Muscle of arm (tissue), 1 donor: ENCODE measurements at regions not wholly inside any gene's neighbourhood (a gene's known extent, or its start where the extent isn't known, plus 50 kb on each side); places are given as distances from the start of the nearest gene placed in this dataset.

Experiments used
- DNase-seq: peaks from one replicate; pipeline ENCODE4 v3.0.0-alpha.2; 2013

- DNase-seq = no peak
Measured at GRCh38 chr9:126240835-126241234, 85.8 kb upstream of the MVB12B start.

DNA sequence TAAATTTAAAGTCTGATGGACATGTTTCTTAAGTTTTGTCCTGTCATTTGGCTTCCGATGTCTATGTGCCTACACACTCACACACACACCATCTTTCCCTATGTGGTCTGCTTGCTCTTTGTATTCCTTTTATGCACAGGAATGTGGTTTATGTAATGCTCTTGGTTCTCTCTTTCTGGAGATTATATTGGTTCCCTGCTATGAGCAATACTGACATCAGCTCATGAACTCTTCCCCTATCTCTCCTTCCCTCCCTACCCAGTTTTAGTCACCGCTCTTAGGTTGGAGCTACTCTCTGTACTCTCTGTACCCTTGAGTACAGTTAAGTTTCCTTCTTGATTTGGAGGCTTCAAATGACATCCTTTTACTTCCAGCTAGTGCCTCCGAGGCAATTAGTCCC lies 77.9 kb upstream of the MVB12B start:
- no peak for DNase-seq

GRCh38 chr9:126261584-126262356 lies 64.9 kb upstream of the MVB12B start:
- DNase-seq = no peak

GRCh38 chr9:126262738-126263137 lies 63.9 kb upstream of the MVB12B start:
- DNase-seq = no peak

GRCh38 chr9:126270556-126270955 lies 56.1 kb upstream of the MVB12B start:
- no peak for DNase-seq

- DNase-seq = no peak
Measured at GRCh38 chr9:126275386-126276001, 51.1 kb upstream of the MVB12B start.

GRCh38 chr9:126276056-126276728 lies 50.4 kb upstream of the MVB12B start:
- DNase-seq = no peak
